ENCODE measurements at regions not wholly inside any gene's neighbourhood (a gene's known extent, or its start where the extent isn't known, plus 50 kb on each side); places are given as distances from the start of the nearest gene placed in this dataset.

- no peaks in the 10 kb centered on the region for H4K20me1 ChIP-seq (ENCODE audit: insufficient read depth, low read length)
- H3K27me3 ChIP-seq (ENCODE audit: insufficient read depth, low read length), result no peaks in the 10 kb centered on the region
- H3K4me3 Mint-ChIP-seq (ENCODE audit: unreplicated experiment), result no peak overlapping the region
- no peak overlapping the region for H3K27ac ChIP-seq (ENCODE audit: low read depth, low read length)
- no peaks in the 10 kb centered on the region for H3K27me3 Mint-ChIP-seq (ENCODE audit: low read depth, unreplicated experiment)
- H3K4me2 ChIP-seq (ENCODE audit: low read length), result no peak overlapping the region
- H3K36me3 ChIP-seq (ENCODE audit: insufficient read depth, low read length), result no peaks in the 10 kb centered on the region
- TF ChIP-seq EZH2 (IDR thresholded peaks at IDR 0.05; ENCODE audit: insufficient read depth, low read length), result no peak
- no peak for TF ChIP-seq CTCF (IDR thresholded peaks at IDR 0.05; ENCODE audit: insufficient read depth, low read depth, low read length)
- no peaks in the 10 kb centered on the region for H3K4me1 ChIP-seq (ENCODE audit: insufficient read depth, low read length)
- H3K9me3 ChIP-seq (ENCODE audit: insufficient read depth, low read depth, low read length), result no peaks in the 10 kb centered on the region
- no peak overlapping the region for H3K9ac ChIP-seq (ENCODE audit: low read length)
- no peaks in the 10 kb centered on the region for H3K79me2 ChIP-seq (ENCODE audit: insufficient read depth, low read length)
- no peak overlapping the region for H3K27ac Mint-ChIP-seq (ENCODE audit: unreplicated experiment)
- no peak overlapping the region for H2AFZ ChIP-seq (ENCODE audit: low read depth, low read length)
- H3K4me1 Mint-ChIP-seq (ENCODE audit: low read depth, unreplicated experiment), result peaks cover 3% of the 10 kb centered on the region
- no peak for FAIRE-seq
- peaks cover 11% of the 10 kb centered on the region for H3K36me3 Mint-ChIP-seq (ENCODE audit: low read depth, unreplicated experiment)
- no peak overlapping the region for H3K4me3 ChIP-seq (ENCODE audit: insufficient read depth, low read depth, low read length)
- DNase-seq (ENCODE audit: low read depth), result no peak
- peaks cover 2% of the 10 kb centered on the region for H3K9me3 Mint-ChIP-seq (ENCODE audit: unreplicated experiment)
Measured at GRCh38 chr4:123090886-123091285, 168.5 kb upstream of the NUDT6 start.

DNA sequence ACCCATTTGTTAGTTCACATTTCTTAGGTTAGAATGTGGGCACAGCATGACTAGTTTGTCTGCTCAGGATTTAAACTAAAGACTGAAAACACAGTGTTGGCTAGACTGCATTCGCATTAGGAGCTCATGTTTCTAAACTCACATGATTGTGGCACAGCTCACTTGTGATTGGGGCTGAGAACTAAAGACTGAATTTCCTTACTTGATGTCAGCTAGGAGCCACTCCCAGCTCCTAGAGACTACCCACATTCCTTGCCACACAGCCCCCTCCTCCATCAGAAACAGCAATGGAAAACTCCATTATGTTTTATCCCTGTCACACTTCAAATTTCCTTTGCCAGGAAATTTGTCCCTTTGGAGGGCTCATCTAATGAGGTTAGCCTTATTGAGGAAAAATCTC, 170.2 kb upstream of the NUDT6 start:
- Histone ChIP-seq H3K4me1 (ENCODE audit: insufficient read depth, low read length) (no peaks in the 10 kb centered on the region), H3K79me2 (ENCODE audit: insufficient read depth, low read length) (no peaks in the 10 kb centered on the region), H2AFZ (ENCODE audit: low read depth, low read length) (no peak overlapping the region), H3K27me3 (ENCODE audit: insufficient read depth, low read length) (no peaks in the 10 kb centered on the region), H3K9ac (ENCODE audit: low read length) (no peak overlapping the region), H3K4me2 (ENCODE audit: low read length) (no peak overlapping the region), H3K27ac (ENCODE audit: low read depth, low read length) (no peak overlapping the region), H4K20me1 (ENCODE audit: insufficient read depth, low read length) (no peaks in the 10 kb centered on the region), H3K9me3 (ENCODE audit: insufficient read depth, low read depth, low read length) (no peaks in the 10 kb centered on the region), H3K36me3 (ENCODE audit: insufficient read depth, low read length) (no peaks in the 10 kb centered on the region), H3K4me3 (ENCODE audit: insufficient read depth, low read depth, low read length) (no peak overlapping the region)
- TF ChIP-seq CTCF (IDR thresholded peaks at IDR 0.05; ENCODE audit: insufficient read depth, low read depth, low read length), result no peak
- no peak for TF ChIP-seq EZH2 (IDR thresholded peaks at IDR 0.05; ENCODE audit: insufficient read depth, low read length)
- H3K4me3 Mint-ChIP-seq (ENCODE audit: unreplicated experiment), result no peak overlapping the region
- no peak for DNase-seq (ENCODE audit: low read depth)
- no peak overlapping the region for H3K27ac Mint-ChIP-seq (ENCODE audit: unreplicated experiment)
- peaks cover 2% of the 10 kb centered on the region for H3K9me3 Mint-ChIP-seq (ENCODE audit: unreplicated experiment)
- peaks cover 10% of the 10 kb centered on the region for H3K36me3 Mint-ChIP-seq (ENCODE audit: low read depth, unreplicated experiment)
- FAIRE-seq, result no peak
- H3K4me1 Mint-ChIP-seq (ENCODE audit: low read depth, unreplicated experiment), result peaks cover 3% of the 10 kb centered on the region
- H3K27me3 Mint-ChIP-seq (ENCODE audit: low read depth, unreplicated experiment), result no peaks in the 10 kb centered on the region

- Mint-ChIP-seq H3K27ac (ENCODE audit: unreplicated experiment) (no peak overlapping the region), H3K9me3 (ENCODE audit: unreplicated experiment) (peaks cover 2% of the 10 kb centered on the region), H3K4me1 (ENCODE audit: low read depth, unreplicated experiment) (peaks cover 3% of the 10 kb centered on the region), H3K36me3 (ENCODE audit: low read depth, unreplicated experiment) (peaks cover 10% of the 10 kb centered on the region), H3K4me3 (ENCODE audit: unreplicated experiment) (no peak overlapping the region), H3K27me3 (ENCODE audit: low read depth, unreplicated experiment) (no peaks in the 10 kb centered on the region)
- no peaks in the 10 kb centered on the region for H3K27me3 ChIP-seq (ENCODE audit: insufficient read depth, low read length)
- no peaks in the 10 kb centered on the region for H3K79me2 ChIP-seq (ENCODE audit: insufficient read depth, low read length)
- H3K4me2 ChIP-seq (ENCODE audit: low read length), result no peak overlapping the region
- no peaks in the 10 kb centered on the region for H3K4me1 ChIP-seq (ENCODE audit: insufficient read depth, low read length)
- H3K9me3 ChIP-seq (ENCODE audit: insufficient read depth, low read depth, low read length), result no peaks in the 10 kb centered on the region
- H3K36me3 ChIP-seq (ENCODE audit: insufficient read depth, low read length), result no peaks in the 10 kb centered on the region
- H4K20me1 ChIP-seq (ENCODE audit: insufficient read depth, low read length), result no peaks in the 10 kb centered on the region
- H3K27ac ChIP-seq (ENCODE audit: low read depth, low read length), result no peak overlapping the region
- H3K9ac ChIP-seq (ENCODE audit: low read length), result no peak overlapping the region
- no peak for TF ChIP-seq EZH2 (IDR thresholded peaks at IDR 0.05; ENCODE audit: insufficient read depth, low read length)
- no peak for TF ChIP-seq CTCF (IDR thresholded peaks at IDR 0.05; ENCODE audit: insufficient read depth, low read depth, low read length)
- no peak overlapping the region for H3K4me3 ChIP-seq (ENCODE audit: insufficient read depth, low read depth, low read length)
- FAIRE-seq, result no peak
- no peak overlapping the region for H2AFZ ChIP-seq (ENCODE audit: low read depth, low read length)
- DNase-seq (ENCODE audit: low read depth), result no peak
Measured at GRCh38 chr4:123093236-123093635, 170.8 kb upstream of the NUDT6 start.

All from astrocyte (in vitro differentiated cells and primary cell).